WI38 (cell line): ENCODE measurements at regions not wholly inside any gene's neighbourhood (a gene's known extent, or its start where the extent isn't known, plus 50 kb on each side); places are given as distances from the start of the nearest gene placed in this dataset.

Experiments used
- H3K4me3 ChIP-seq: 2 replicates; pipeline ENCODE4 v1.5.1; 2011; ENCODE audit warnings: low read depth, mild to moderate bottlenecking, control low read depth, low read length
- TF ChIP-seq, protein P1 (sequence below): IDR thresholded peaks from 2 replicates; pipeline ENCODE4 v1.5.1; 2012; ENCODE audit warnings: low read depth, mild to moderate bottlenecking, control low read depth, low read length

- TF ChIP-seq, protein P1, sequence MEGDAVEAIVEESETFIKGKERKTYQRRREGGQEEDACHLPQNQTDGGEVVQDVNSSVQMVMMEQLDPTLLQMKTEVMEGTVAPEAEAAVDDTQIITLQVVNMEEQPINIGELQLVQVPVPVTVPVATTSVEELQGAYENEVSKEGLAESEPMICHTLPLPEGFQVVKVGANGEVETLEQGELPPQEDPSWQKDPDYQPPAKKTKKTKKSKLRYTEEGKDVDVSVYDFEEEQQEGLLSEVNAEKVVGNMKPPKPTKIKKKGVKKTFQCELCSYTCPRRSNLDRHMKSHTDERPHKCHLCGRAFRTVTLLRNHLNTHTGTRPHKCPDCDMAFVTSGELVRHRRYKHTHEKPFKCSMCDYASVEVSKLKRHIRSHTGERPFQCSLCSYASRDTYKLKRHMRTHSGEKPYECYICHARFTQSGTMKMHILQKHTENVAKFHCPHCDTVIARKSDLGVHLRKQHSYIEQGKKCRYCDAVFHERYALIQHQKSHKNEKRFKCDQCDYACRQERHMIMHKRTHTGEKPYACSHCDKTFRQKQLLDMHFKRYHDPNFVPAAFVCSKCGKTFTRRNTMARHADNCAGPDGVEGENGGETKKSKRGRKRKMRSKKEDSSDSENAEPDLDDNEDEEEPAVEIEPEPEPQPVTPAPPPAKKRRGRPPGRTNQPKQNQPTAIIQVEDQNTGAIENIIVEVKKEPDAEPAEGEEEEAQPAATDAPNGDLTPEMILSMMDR, result no peak
- no peak overlapping the region for H3K4me3 ChIP-seq
Measured at GRCh38 chr12:65528127-65528526, 249.6 kb downstream of the MSRB3 start.

DNA sequence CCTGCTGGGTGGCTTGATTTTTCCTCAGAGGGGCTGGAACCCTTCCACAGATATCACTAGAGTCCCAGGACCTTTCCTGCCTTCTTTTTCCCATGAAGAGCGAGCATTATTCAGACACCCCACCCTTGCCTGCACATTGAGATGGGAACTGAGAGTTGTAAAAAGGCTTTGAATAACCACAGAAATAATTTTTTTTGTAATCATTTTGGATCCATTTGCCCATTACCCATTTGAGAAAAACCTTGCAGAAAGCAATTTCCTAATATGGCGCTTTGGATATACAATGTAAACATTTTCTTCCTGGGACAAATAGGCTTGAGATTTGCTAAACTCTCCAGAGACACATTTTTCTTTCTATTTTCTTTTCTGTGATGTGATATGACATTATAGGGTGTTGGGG, 250.6 kb downstream of the MSRB3 start:
- TF ChIP-seq, protein P1, result no peak

DNA sequence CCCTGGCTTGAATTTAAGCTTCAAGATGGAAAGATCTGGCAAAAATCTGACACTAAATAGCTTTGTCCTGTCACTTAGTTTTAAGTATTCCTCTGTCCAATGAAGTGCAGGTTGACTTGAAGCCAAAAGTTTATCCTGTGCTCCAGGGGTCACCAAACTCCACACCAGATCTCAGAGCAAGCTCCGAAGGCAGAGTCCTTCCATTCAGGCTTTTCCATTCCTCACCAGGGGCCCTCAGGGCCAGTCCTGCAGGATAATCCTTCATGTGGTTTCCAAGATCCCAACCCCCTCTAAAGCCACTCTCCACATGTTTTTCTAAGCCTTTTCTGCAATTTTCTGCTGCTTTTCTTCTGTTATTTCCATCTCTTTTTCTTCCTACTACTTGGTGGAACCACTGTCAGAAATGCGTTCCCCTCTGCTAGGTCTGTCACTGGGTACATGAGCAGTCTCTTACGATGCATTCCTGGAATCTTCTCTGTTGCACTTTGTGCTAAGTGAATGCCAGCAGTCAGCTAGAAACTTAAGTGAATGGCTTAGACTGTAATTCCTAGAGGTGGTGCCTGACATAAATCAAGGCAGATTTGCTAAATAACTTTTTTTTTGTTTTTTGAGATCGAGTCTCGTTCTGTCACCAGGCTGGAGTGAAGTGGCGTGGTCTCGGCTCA, 251.4 kb downstream of the MSRB3 start:
- no peak overlapping the region for H3K4me3 ChIP-seq
- TF ChIP-seq, protein P1, result no peak

More for the DNA sequence above, 250.6 kb downstream of the MSRB3 start:
- H3K4me3 ChIP-seq, result no peak overlapping the region

GRCh38 chr12:65532162-65532561, 253.7 kb downstream of the MSRB3 start:
- H3K4me3 ChIP-seq, result no peak overlapping the region
- TF ChIP-seq, protein P1, result no peak

- no peak overlapping the region for H3K4me3 ChIP-seq
- TF ChIP-seq, protein P1, result no peak
Measured at GRCh38 chr12:65532764-65533163, 254.3 kb downstream of the MSRB3 start.

DNA sequence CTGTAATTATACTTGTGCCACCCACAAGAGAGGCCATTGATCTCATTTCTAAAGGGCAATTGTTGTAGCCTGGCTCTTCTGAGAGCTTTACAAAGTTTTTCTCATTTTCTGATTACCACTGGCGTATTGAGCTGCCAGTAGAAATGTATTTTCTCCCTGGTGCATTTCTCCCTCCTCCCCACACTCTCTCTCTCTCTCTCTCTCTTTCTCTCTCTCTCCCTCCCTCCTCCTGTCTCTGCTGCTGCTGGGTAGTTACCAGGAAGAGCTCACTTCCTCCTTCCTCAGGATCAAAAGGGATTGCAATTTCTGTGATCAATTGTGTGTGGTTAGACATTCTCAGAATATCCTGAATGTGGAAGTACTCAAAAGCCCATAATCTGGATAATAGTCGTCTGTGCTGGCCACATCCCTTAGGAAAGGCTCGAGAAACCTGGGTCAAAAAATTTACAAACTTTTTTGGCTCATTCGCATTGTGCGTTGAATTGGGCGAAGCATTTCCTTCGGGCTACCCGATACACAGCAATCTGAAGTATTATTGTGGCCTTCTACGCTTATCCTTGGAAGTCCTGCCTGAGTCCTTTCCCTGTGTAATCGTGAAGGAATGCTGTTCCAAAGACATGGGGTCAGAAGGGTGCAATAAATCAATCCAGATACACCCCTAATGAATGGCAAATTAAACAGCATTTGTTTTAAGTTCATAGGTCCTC, 254.8 kb downstream of the MSRB3 start:
- H3K4me3 ChIP-seq, result no peak overlapping the region
- TF ChIP-seq, protein P1, result no peak

GRCh38 chr12:65534238-65534841, 255.9 kb downstream of the MSRB3 start:
- H3K4me3 ChIP-seq, result no peak overlapping the region
- TF ChIP-seq, protein P1, result no peak
